PFSK-1 (cell line): ENCODE measurements at regions not wholly inside any gene's neighbourhood (a gene's known extent, or its start where the extent isn't known, plus 50 kb on each side); places are given as distances from the start of the nearest gene placed in this dataset.

Experiments used
- POLR2AphosphoS5 ChIP-seq: IDR thresholded peaks from 2 replicates; pipeline ENCODE4 v1.6.1; 2012; ENCODE audit warnings: low read depth, mild to moderate bottlenecking, control low read depth, low read length, moderate library complexity
- REST ChIP-seq, 2 experiments: IDR thresholded peaks; 2 replicates each; pipeline versions ENCODE4 v1.6.1 to v1.8.0; 2011 to 2012; ENCODE audit warnings: low read depth in 2 of 2, low read length in 2 of 2, control low read depth in 1 of 2, inconsistent platforms in 1 of 2, mild to moderate bottlenecking in 1 of 2, moderate library complexity in 1 of 2; ENCODE audit not compliant: insufficient read depth in 1 of 2
- SIN3A ChIP-seq: IDR thresholded peaks from 2 replicates; pipeline ENCODE4 v1.6.1; 2012; ENCODE audit warnings: mild to moderate bottlenecking, low read length, moderate library complexity, borderline replicate concordance; ENCODE audit not compliant: insufficient read depth
- TAF1 ChIP-seq: IDR thresholded peaks from 2 replicates; pipeline ENCODE4 v1.6.1; 2012; ENCODE audit warnings: low read length, control low read depth, borderline replicate concordance; ENCODE audit not compliant: insufficient read depth

GRCh38 chr13:104450006-104450405, 1383.8 kb upstream of the SLC10A2 start:
- TF ChIP-seq POLR2AphosphoS5 (no peak), REST (IDR thresholded peaks at IDR 0.05; ENCODE audit: insufficient read depth in 1 of 2, low read depth in 2 of 2, low read length in 2 of 2) (no peak), TAF1 (no peak), SIN3A (no peak)
